Neural cell (in vitro differentiated cells): ENCODE measurements at regions not wholly inside any gene's neighbourhood (a gene's known extent, or its start where the extent isn't known, plus 50 kb on each side); places are given as distances from the start of the nearest gene placed in this dataset.

Experiments used
- H2AFZ ChIP-seq: fragments of 200-600, 300-800 bp; sonication (generic), shearing (Covaris generic); 2 replicates; pipeline ENCODE4 v1.6.0; 2014; ENCODE audit warnings: low read depth, mild to moderate bottlenecking, antibody characterized with exemption, low read length, moderate library complexity
- H3F3A ChIP-seq: fragments of 200-600 bp; shearing (Covaris generic); 2 replicates; pipeline ENCODE4 v1.6.1; 2016; ENCODE audit warnings: mild to moderate bottlenecking, moderate library complexity, mixed read lengths, antibody characterized with exemption, low read length; ENCODE audit not compliant: insufficient read depth, poor library complexity, severe bottlenecking
- H3K27ac ChIP-seq: fragments of 200-600, 300-800 bp; sonication (generic), shearing (Covaris generic); 2 replicates; pipeline ENCODE4 v1.5.1; 2014; ENCODE audit warnings: mild to moderate bottlenecking, low read length, moderate library complexity
- H3K27me3 ChIP-seq: fragments of 300-800, 200-600 bp; sonication (generic), shearing (Covaris generic); 2 replicates; pipeline ENCODE4 v1.6.0; 2014; ENCODE audit warnings: mild to moderate bottlenecking, low read depth, low read length, moderate library complexity; ENCODE audit not compliant: insufficient read depth
- H3K36me3 ChIP-seq: fragments of 300-800, 200-600 bp; sonication (generic), shearing (Covaris generic); 2 replicates; pipeline ENCODE4 v1.5.1; 2014; ENCODE audit warnings: mild to moderate bottlenecking, antibody characterized with exemption, low read length, moderate library complexity; ENCODE audit not compliant: insufficient read depth
- H3K4me2 ChIP-seq: fragments of 300-800, 200-600 bp; sonication (generic), shearing (Covaris generic); 2 replicates; pipeline ENCODE4 v1.6.0; 2014; ENCODE audit warnings: mild to moderate bottlenecking, low read length
- H3K4me3 ChIP-seq: fragments of 300-800, 200-600 bp; sonication (generic), shearing (Covaris generic); 2 replicates; pipeline ENCODE4 v1.5.1; 2014; ENCODE audit warnings: mild to moderate bottlenecking, low read length, moderate library complexity
- H3K79me2 ChIP-seq: fragments of 200-600 bp; shearing (Covaris generic); replicated peaks from 2 replicates; pipeline ENCODE4 v1.6.0; 2014; ENCODE audit warnings: mild to moderate bottlenecking, low read length, moderate library complexity; ENCODE audit not compliant: insufficient read depth
- H3K9ac ChIP-seq: fragments of 300-800, 200-600 bp; sonication (generic), shearing (Covaris generic); 2 replicates; pipeline ENCODE4 v1.6.1; 2016; ENCODE audit warnings: mild to moderate bottlenecking, low read length, mixed read lengths
- H3K9me2 ChIP-seq: fragments of 200-600 bp; shearing (Covaris generic); 2 replicates; pipeline ENCODE4 v1.6.1; 2016; ENCODE audit warnings: mild to moderate bottlenecking, low read length, mixed read lengths; ENCODE audit not compliant: insufficient read depth
- H3K9me3 ChIP-seq: fragments of 200-600, 300-800 bp; sonication (generic), shearing (Covaris generic); 2 replicates; pipeline ENCODE4 v1.6.1; 2016; ENCODE audit warnings: mild to moderate bottlenecking, mixed run types, low read length, moderate library complexity, mixed read lengths
- H4K20me1 ChIP-seq: fragments of 200-600 bp; shearing (Covaris generic); 2 replicates; pipeline ENCODE4 v1.6.1; 2016; ENCODE audit warnings: mild to moderate bottlenecking, mixed run types; ENCODE audit not compliant: insufficient read depth
- CTCF ChIP-seq: fragments of 450-650 bp; IDR thresholded peaks from 2 replicates; pipeline ENCODE4 v1.5.1; 2014; ENCODE audit warnings: antibody characterized with exemption, mild to moderate bottlenecking, moderate library complexity; ENCODE audit not compliant: poor library complexity, severe bottlenecking
- EP300 ChIP-seq: fragments of 450-650 bp; conservative IDR thresholded peaks from 2 replicates; pipeline ENCODE4 v1.6.1; 2014; ENCODE audit warnings: antibody characterized with exemption, mild to moderate bottlenecking, moderate library complexity; ENCODE audit not compliant: poor library complexity, severe bottlenecking
- EZH2 ChIP-seq: fragments of 200-600, 300-800 bp; shearing (Covaris generic), sonication (generic); IDR thresholded peaks from 2 replicates; pipeline ENCODE4 v1.6.1; 2014; ENCODE audit warnings: antibody characterized with exemption, low read length, borderline replicate concordance, mild to moderate bottlenecking; ENCODE audit not compliant: insufficient read depth, poor library complexity, severe bottlenecking
- MXI1 ChIP-seq: fragments of 450-650 bp; conservative IDR thresholded peaks from 2 replicates; pipeline ENCODE4 v1.6.1; 2014; ENCODE audit warnings: antibody characterized with exemption, mild to moderate bottlenecking; ENCODE audit not compliant: poor library complexity, severe bottlenecking
- POLR2AphosphoS5 ChIP-seq: IDR thresholded peaks from 2 replicates; pipeline ENCODE4 v1.6.1; 2012
- RAD21 ChIP-seq: fragments of 450-650 bp; conservative IDR thresholded peaks from 2 replicates; pipeline ENCODE4 v1.6.1; 2014; ENCODE audit warnings: antibody characterized with exemption, mild to moderate bottlenecking, moderate library complexity
- REST ChIP-seq: IDR thresholded peaks from 2 replicates; pipeline ENCODE4 v1.6.1; 2012; ENCODE audit warnings: borderline replicate concordance
- SMC3 ChIP-seq: fragments of 450-650 bp; conservative IDR thresholded peaks from 2 replicates; pipeline ENCODE4 v1.6.1; 2014; ENCODE audit warnings: antibody characterized with exemption, mild to moderate bottlenecking, moderate library complexity; ENCODE audit not compliant: poor library complexity
- TAF1 ChIP-seq: IDR thresholded peaks from 2 replicates; pipeline ENCODE4 v1.6.1; 2012; ENCODE audit warnings: low read depth

GRCh38 chr4:180455226-180455625, 1788.0 kb upstream of the TENM3 start:
- no peak for TF ChIP-seq SMC3
- no peak for TF ChIP-seq RAD21
- no peak for TF ChIP-seq EZH2
- no peak for TF ChIP-seq CTCF
- TF ChIP-seq MXI1: no peak
- no peak for TF ChIP-seq TAF1
- no peak for TF ChIP-seq POLR2AphosphoS5
- TF ChIP-seq REST: no peak
- no peak for TF ChIP-seq EP300
- H3K27me3 ChIP-seq: no peaks in the 10 kb centered on the region
- H3F3A ChIP-seq: no peaks in the 10 kb centered on the region
- no peaks in the 10 kb centered on the region for H4K20me1 ChIP-seq
- H3K9me3 ChIP-seq: no peaks in the 10 kb centered on the region
- H2AFZ ChIP-seq: no peak overlapping the region
- H3K4me2 ChIP-seq: no peak overlapping the region
- no peaks in the 10 kb centered on the region for H3K9me2 ChIP-seq
- H3K9ac ChIP-seq: no peak overlapping the region
- H3K27ac ChIP-seq: no peak overlapping the region
- H3K4me3 ChIP-seq: no peak overlapping the region
- no peaks in the 10 kb centered on the region for H3K79me2 ChIP-seq
- H3K36me3 ChIP-seq: no peaks in the 10 kb centered on the region

- Histone ChIP-seq H2AFZ (no peak overlapping the region), H4K20me1 (no peaks in the 10 kb centered on the region), H3K27ac (no peak overlapping the region), H3F3A (no peaks in the 10 kb centered on the region), H3K9ac (no peak overlapping the region), H3K4me3 (no peak overlapping the region), H3K4me2 (no peak overlapping the region), H3K36me3 (no peaks in the 10 kb centered on the region), H3K79me2 (no peaks in the 10 kb centered on the region), H3K9me2 (no peaks in the 10 kb centered on the region), H3K27me3 (no peaks in the 10 kb centered on the region), H3K9me3 (no peaks in the 10 kb centered on the region)
- TF ChIP-seq CTCF: no peak
- no peak for TF ChIP-seq REST
- no peak for TF ChIP-seq POLR2AphosphoS5
- TF ChIP-seq EZH2: no peak
- TF ChIP-seq TAF1: no peak
- no peak for TF ChIP-seq RAD21
- TF ChIP-seq EP300: no peak
- no peak for TF ChIP-seq MXI1
- TF ChIP-seq SMC3: no peak
These were observed 1786.3 kb upstream of the TENM3 start for GRCh38 chr4:180456928-180457327.
